ENCODE measurements at regions not wholly inside any gene's neighbourhood (a gene's known extent, or its start where the extent isn't known, plus 50 kb on each side); places are given as distances from the start of the nearest gene placed in this dataset.

GRCh38 chr2:173752152-173752551 lies 213.0 kb downstream of the SP3 start:
- TF ChIP-seq TARDBP (IDR thresholded peaks at IDR 0.05) (no peak), CTBP1 (IDR thresholded peaks at IDR 0.05; ENCODE audit: borderline replicate concordance) (no peak)
